Choroid plexus epithelial cell (primary cell): ENCODE measurements at regions not wholly inside any gene's neighbourhood (a gene's known extent, or its start where the extent isn't known, plus 50 kb on each side); places are given as distances from the start of the nearest gene placed in this dataset.

ENCODE experiments used
- DNase-seq: peaks from one replicate; pipeline ENCODE4 v3.0.0-alpha.2; 2010; ENCODE audit warnings: low read depth
- H3K4me3 ChIP-seq: 2 replicates; pipeline ENCODE4 v1.5.1; 2011; ENCODE audit warnings: low read depth, mild to moderate bottlenecking, control low read depth, low read length, moderate library complexity
- TF ChIP-seq, protein P1 (sequence below): conservative IDR thresholded peaks from 2 replicates; pipeline ENCODE4 v1.5.1; 2011; ENCODE audit warnings: low read depth, mild to moderate bottlenecking, control low read depth, inconsistent platforms, low read length, moderate library complexity

DNA sequence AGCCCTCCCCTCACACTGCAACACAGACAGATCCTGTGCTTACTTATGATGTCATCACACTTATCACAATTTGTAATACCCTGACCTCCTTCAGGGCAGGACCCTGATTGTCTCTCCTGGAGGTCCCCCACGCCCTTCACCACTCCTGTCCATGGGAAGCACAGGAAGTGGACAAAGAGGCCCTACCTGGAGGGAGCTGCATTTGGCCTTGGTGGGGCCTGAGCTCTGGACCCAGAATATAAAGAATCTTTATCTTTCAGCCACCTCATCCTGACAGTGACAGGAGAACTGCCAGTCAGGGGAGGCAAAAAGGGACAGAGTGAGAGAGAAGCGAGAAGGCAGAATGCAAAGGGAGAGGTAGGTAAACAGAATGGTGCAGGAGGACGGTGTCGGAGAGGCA lies 303.4 kb upstream of the N4BP1 start:
- TF ChIP-seq, protein P1, sequence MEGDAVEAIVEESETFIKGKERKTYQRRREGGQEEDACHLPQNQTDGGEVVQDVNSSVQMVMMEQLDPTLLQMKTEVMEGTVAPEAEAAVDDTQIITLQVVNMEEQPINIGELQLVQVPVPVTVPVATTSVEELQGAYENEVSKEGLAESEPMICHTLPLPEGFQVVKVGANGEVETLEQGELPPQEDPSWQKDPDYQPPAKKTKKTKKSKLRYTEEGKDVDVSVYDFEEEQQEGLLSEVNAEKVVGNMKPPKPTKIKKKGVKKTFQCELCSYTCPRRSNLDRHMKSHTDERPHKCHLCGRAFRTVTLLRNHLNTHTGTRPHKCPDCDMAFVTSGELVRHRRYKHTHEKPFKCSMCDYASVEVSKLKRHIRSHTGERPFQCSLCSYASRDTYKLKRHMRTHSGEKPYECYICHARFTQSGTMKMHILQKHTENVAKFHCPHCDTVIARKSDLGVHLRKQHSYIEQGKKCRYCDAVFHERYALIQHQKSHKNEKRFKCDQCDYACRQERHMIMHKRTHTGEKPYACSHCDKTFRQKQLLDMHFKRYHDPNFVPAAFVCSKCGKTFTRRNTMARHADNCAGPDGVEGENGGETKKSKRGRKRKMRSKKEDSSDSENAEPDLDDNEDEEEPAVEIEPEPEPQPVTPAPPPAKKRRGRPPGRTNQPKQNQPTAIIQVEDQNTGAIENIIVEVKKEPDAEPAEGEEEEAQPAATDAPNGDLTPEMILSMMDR: no peak

DNA sequence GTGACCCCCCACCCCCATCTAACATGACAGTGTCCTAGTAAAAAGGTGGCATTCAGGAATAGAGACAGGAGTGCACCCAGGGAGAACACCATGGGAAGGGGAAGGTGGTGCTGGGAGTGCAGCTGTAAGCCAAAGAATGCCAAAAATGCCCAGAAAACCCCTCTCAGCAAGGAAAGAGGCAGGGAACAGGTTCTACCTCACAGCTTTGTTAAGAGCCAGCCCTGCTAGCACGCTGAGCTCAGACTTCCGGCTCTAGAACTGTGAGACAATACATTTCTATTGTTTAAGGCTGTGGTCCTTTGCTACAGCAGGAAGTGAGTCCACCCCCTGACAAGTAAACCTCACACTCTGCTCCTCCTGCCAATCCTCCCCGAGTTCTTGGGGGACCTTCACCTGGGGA lies 302.4 kb upstream of the N4BP1 start:
- H3K4me3 ChIP-seq: no peak overlapping the region
- TF ChIP-seq, protein P1: no peak

More for the DNA sequence above, 303.4 kb upstream of the N4BP1 start:
- H3K4me3 ChIP-seq: no peak overlapping the region
- no peak for DNase-seq

DNA sequence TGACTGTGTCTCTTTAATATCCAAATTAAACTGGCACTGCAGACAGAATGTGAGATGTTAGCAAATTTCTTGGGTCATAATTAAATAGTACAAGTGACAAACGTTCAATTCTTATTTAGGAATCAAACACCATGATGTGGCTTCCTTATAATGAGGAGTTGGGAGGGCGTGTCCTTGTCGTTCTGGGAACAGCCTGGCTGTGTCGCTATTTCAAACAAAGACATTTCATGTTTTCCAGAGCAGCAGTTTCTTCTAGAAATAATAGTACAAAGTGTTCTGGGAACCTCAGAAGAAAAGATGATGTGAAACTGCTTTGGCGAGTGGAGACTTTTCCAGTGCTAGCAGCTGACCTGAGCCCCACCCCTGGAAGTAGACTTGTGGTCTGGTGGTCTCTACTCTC lies 301.7 kb upstream of the N4BP1 start:
- TF ChIP-seq, protein P1: no peak
- no peak for DNase-seq
- no peak overlapping the region for H3K4me3 ChIP-seq

More for the DNA sequence above, 302.4 kb upstream of the N4BP1 start:
- no peak for DNase-seq

DNA sequence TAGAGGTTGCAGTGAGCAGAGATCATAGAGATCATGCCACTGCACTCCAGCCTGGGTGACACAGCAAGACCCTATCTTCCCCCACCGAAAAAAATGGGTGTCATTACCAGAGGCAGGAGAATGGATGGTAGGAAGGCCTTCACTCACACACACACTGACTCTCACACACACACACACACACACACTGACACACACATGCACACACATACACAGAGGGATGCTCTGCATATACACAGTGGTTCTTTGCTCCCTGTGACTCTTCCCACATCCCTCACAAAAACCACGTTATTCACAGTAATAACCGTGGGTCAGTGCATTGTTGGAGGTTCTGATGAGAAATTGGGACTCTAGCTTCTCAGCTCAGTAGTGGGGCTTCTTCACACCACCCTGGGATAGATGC lies 300.2 kb upstream of the N4BP1 start:
- DNase-seq: no peak
- H3K4me3 ChIP-seq: no peak overlapping the region
- TF ChIP-seq, protein P1: no peak

DNA sequence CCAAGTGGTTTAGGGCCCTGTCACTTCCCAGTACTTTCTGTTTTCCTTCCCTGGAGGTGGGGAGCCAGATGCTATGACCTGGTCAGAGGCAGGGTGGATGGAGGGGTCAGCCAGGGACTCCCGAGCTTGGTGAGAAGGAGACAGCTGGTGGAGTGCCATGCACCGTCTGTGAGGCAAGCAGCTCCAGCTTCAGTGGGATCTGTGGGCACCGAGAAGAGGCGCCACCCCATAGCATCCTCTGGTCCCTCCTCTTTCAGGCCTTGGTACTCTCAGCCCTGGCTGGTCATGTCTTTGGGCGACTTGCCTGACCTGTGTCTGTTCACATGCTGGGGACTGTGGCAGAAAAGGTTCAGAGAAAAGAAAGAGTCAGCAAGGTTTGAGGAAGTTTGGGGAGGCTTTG lies 299.3 kb upstream of the N4BP1 start:
- TF ChIP-seq, protein P1: no peak
- H3K4me3 ChIP-seq: no peak overlapping the region
- DNase-seq: no peak

DNA sequence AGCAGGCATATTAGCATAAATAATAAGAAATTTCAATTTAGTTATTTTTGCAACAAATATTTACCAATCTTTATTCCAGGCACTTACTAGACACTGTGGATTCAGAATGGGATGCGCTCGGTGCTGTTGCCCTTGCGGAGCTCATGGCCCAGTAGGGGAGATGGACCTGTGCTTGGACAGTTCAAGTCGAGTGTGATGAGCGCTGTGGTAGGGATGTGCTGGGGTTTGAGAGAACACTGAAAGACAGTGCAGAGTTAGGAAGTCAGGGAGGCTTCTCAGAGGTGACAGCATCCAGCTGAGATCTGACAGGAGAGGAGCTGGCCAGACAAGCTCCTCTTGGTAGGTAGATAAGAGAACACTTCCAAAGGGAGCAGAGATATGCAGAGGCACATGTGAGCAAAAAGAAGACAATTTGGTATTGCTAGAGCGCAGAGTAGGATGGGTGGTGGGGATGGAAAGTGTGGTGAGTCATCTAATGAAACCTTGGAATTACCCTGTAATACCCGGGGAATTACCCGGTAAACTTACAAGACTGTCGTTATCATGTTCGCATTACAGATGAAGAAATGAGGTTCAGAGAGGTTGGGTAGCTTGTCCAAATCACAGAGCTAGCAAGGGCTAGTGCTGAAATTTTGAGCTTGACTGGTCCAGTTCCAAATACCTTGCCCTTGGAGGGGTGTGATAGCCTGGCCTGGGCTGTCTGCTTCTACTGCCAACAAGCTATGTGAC lies 298.1 kb upstream of the N4BP1 start:
- TF ChIP-seq, protein P1: no peak

DNA sequence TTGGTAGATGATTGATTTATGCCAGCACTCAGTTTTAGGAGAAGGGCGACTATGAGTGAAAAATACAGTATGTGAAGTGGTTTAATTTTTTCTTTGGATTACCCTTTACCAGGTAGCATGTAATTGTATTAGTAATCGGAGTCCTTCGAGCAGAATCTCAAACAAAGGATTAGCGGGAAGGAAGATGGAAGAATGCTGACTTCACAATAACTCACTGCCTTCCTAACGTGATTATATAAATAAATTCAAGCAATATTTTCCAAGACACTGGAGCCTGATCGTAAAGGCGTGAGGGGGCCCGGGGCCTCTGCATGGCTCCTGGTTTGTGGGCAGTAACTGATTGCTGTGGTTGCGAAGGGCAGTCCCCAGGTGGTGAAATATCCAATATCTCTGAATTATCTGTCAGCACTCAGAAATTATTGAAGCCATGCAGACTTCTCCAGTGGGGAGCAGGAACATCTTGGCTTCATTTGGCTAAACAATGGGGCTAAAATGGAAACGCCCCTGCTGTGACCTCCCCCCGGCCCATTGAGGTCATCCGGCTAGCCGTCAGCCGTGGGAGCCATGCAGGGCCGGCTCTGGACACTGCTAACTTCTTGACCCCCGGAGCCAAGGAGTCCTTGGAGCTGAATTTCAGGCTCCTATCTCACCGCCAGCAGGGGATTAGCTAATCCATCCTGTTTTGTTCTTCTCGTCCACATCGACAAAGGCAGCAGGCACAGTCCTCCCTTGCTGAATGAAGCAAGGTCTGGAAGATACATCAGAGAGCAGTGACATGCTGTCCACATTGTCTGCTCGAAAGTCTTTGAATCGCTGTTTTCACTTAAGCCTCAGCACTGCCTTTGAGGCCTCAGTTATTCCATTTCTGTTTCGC lies 295.9 kb upstream of the N4BP1 start:
- no peak overlapping the region for H3K4me3 ChIP-seq
- TF ChIP-seq, protein P1: no peak
- DNase-seq: no peak

More for the DNA sequence above, 298.1 kb upstream of the N4BP1 start:
- no peak overlapping the region for H3K4me3 ChIP-seq
- DNase-seq: no peak
